OCI-LY1 (cell line): ENCODE measurements at regions not wholly inside any gene's neighbourhood (a gene's known extent, or its start where the extent isn't known, plus 50 kb on each side); places are given as distances from the start of the nearest gene placed in this dataset.

ENCODE experiments used
- CTCF ChIP-seq: fragments of 200-600 bp; sonication (generic), shearing (Covaris generic); IDR thresholded peaks from 2 replicates; pipeline ENCODE4 v1.5.1; 2017; ENCODE audit warnings: mild to moderate bottlenecking, antibody characterized with exemption, low read length, moderate library complexity, mixed read lengths
- EZH2 ChIP-seq: fragments of 200-600 bp; sonication (generic), shearing (Covaris generic); IDR thresholded peaks from 2 replicates; pipeline ENCODE4 v1.8.0; 2017; ENCODE audit warnings: borderline replicate concordance, mixed run types, mild to moderate bottlenecking, antibody characterized with exemption, low read length, moderate library complexity, mixed read lengths

DNA sequence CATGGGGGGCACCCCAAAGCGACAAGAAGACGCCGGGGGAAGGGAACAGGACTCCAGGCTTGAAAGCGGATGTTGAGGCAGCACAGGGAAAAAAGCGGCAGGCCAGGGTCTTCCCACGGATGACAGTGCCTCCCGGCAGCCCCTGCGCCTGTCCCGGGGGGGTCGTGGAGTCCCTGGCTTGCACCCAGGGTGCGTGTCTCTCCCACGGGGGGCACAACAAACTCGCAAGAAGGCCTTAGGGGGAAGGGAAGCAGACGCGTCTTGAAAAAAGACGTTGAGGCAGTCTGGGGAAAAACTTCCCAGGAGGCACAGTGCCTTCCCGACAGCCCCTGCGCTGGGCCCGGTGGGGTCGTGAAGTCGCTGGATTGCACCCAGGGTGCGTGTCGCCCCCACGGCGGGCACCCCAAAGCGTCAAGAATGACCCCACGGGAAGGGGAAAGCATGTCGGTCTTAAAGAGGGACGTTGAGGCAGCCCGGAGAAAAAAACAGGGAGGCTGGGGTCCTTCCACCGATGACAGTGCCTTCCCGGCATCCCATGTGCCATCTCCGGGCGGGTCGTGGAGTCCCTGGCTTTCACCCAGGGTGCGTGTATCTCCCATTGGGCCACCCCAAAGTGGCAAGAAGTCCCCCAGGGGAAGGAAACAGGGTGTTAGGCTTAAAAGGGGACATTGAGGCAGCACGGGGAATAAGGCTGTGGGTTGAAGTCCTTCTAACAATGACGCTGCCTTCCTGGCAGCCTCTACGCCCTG, 159.9 kb upstream of the ALG10B start:
- TF ChIP-seq EZH2, result no peak
- no peak for TF ChIP-seq CTCF
